GM23338 (cell line): ENCODE measurements at regions not wholly inside any gene's neighbourhood (a gene's known extent, or its start where the extent isn't known, plus 50 kb on each side); places are given as distances from the start of the nearest gene placed in this dataset.

Source experiments
- CREB1 ChIP-seq: fragments of 250-450 bp; sonication (Bioruptor Pico); IDR thresholded peaks from 2 replicates; pipeline ENCODE4 v1.5.0; 2020; ENCODE audit warnings: low read depth, mild to moderate bottlenecking, moderate library complexity
- CTCF ChIP-seq, 2 experiments: fragments of 200-600 bp in 1 of 2; sonication (generic) in 1 of 2; conservative IDR thresholded peaks; 2 replicates each; pipeline versions ENCODE4 v1.5.1 to v1.6.1; 2016 to 2017; ENCODE audit warnings: antibody characterized with exemption in 2 of 2, low read depth in 2 of 2, mild to moderate bottlenecking in 2 of 2, moderate library complexity in 1 of 2
- ETS1 ChIP-seq: IDR thresholded peaks from 2 replicates; pipeline ENCODE4 v1.6.1; 2016; ENCODE audit warnings: antibody characterized with exemption
- EZH2 ChIP-seq: fragments of 200-600 bp; sonication (generic); IDR thresholded peaks from one replicate; pipeline ENCODE4 v1.8.0; 2017; ENCODE audit warnings: antibody characterized with exemption, mild to moderate bottlenecking, low read depth; ENCODE audit not compliant: unreplicated experiment
- EZH2phosphoT487 ChIP-seq: fragments of 200-600 bp; sonication (generic); IDR thresholded peaks from one replicate; pipeline ENCODE4 v1.8.1; 2018; ENCODE audit warnings: antibody characterized with exemption; ENCODE audit not compliant: unreplicated experiment
- POLR2AphosphoS5 ChIP-seq: IDR thresholded peaks from 2 replicates; pipeline ENCODE4 v1.6.1; 2016; ENCODE audit warnings: antibody characterized with exemption, low read depth
- REST ChIP-seq: IDR thresholded peaks from one replicate; pipeline ENCODE4 v1.6.1; 2018; ENCODE audit warnings: antibody characterized with exemption; ENCODE audit not compliant: unreplicated experiment
- STAT1 ChIP-seq: IDR thresholded peaks from one replicate; pipeline ENCODE4 v1.6.1; 2016; ENCODE audit warnings: antibody characterized with exemption; ENCODE audit not compliant: unreplicated experiment
- ZNF331 ChIP-seq: fragments of 250-450 bp; sonication (Bioruptor Pico); IDR thresholded peaks from 2 replicates; pipeline ENCODE4 v1.5.0; 2020; ENCODE audit warnings: low read depth, mild to moderate bottlenecking, moderate library complexity

GRCh38 chr3:40846451-40846850 is 321.7 kb downstream of the ZNF621 start:
- TF ChIP-seq CTCF (conservative IDR thresholded peaks at IDR 0.05; ENCODE audit: low read depth in 2 of 2) (no peak), EZH2phosphoT487 (no peak), EZH2 (no peak), POLR2AphosphoS5 (no peak), REST (no peak), ETS1 (no peak), ZNF331 (CRISPR knock-in tag) (no peak), STAT1 (no peak), CREB1 (CRISPR knock-in tag) (no peak)
